Vagina (tissue), 2 donors: ENCODE measurements at regions not wholly inside any gene's neighbourhood (a gene's known extent, or its start where the extent isn't known, plus 50 kb on each side); places are given as distances from the start of the nearest gene placed in this dataset.

Source experiments
- DNase-seq, 2 donors: peaks; one replicate each; pipeline ENCODE4 v3.0.0-alpha.2; 2017; ENCODE audit errors: extremely low spot score in 2 of 2
- H3K27ac ChIP-seq: fragments of 200-600 bp; sonication (generic); one replicate; pipeline ENCODE4 v1.5.1; 2019
- H3K27me3 ChIP-seq: fragments of 200-600 bp; sonication (generic); one replicate; pipeline ENCODE4 v1.5.1; 2019
- H3K36me3 ChIP-seq, 2 donors: fragments of 200-600 bp; sonication (generic); one replicate each; pipeline ENCODE4 v1.5.1; 2017 to 2019
- H3K4me1 ChIP-seq: fragments of 200-600 bp; sonication (generic); one replicate; pipeline ENCODE4 v1.5.1; 2019
- H3K4me3 ChIP-seq, 2 donors: fragments of 200-600 bp; sonication (generic); 1 replicate in 1 of 2; 2 replicates in 1 of 2; pipeline ENCODE4 v1.5.1; 2016 to 2019
- H3K9me3 ChIP-seq: fragments of 200-600 bp; sonication (generic); one replicate; pipeline ENCODE4 v1.5.1; 2019
- POLR2A ChIP-seq, 2 donors: fragments of 450-650 bp; IDR thresholded peaks; one replicate each; pipeline ENCODE4 v1.6.1; 2017; ENCODE audit warnings: antibody characterized with exemption in 2 of 2, mild to moderate bottlenecking in 2 of 2, moderate library complexity in 2 of 2
- POLR2AphosphoS5 ChIP-seq, 2 donors: sonication (generic); formaldehyde crosslinking; IDR thresholded peaks; one replicate each; pipeline ENCODE4 v1.9.0; 2017; ENCODE audit warnings: antibody characterized with exemption in 2 of 2, mild to moderate bottlenecking in 2 of 2, low read depth in 1 of 2; ENCODE audit not compliant: insufficient read depth in 1 of 2
- intact Hi-C: fragments of 100-400 bp; cut with DNase I; formaldehyde crosslinking; loops from one replicate; pipeline ENCODE4 v1.15.1; 2023
- TF ChIP-seq, protein P1 (sequence below), 3 experiments: fragments of 450-650 bp in 2 of 3; fragments of 200-600 bp in 1 of 3; sonication (generic) in 1 of 3; IDR thresholded peaks; one replicate each; pipeline ENCODE4 v1.5.1; 2017 to 2019; ENCODE audit warnings: antibody characterized with exemption in 3 of 3, mild to moderate bottlenecking in 2 of 3, moderate library complexity in 2 of 3

GRCh38 chr6:156416391-156416790, 360.8 kb upstream of the ARID1B start:
- H3K9me3 ChIP-seq, result no peaks in the 10 kb centered on the region
- no peaks in the 10 kb centered on the region for H3K36me3 ChIP-seq
- no peaks in the 10 kb centered on the region for H3K4me1 ChIP-seq
- H3K27ac ChIP-seq, result no peak overlapping the region
- no peak overlapping the region for H3K4me3 ChIP-seq
- no peak for TF ChIP-seq POLR2A (IDR thresholded peaks at IDR 0.05)
- TF ChIP-seq, protein P1, sequence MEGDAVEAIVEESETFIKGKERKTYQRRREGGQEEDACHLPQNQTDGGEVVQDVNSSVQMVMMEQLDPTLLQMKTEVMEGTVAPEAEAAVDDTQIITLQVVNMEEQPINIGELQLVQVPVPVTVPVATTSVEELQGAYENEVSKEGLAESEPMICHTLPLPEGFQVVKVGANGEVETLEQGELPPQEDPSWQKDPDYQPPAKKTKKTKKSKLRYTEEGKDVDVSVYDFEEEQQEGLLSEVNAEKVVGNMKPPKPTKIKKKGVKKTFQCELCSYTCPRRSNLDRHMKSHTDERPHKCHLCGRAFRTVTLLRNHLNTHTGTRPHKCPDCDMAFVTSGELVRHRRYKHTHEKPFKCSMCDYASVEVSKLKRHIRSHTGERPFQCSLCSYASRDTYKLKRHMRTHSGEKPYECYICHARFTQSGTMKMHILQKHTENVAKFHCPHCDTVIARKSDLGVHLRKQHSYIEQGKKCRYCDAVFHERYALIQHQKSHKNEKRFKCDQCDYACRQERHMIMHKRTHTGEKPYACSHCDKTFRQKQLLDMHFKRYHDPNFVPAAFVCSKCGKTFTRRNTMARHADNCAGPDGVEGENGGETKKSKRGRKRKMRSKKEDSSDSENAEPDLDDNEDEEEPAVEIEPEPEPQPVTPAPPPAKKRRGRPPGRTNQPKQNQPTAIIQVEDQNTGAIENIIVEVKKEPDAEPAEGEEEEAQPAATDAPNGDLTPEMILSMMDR (IDR thresholded peaks at IDR 0.05), result no peak
- no peak for TF ChIP-seq POLR2AphosphoS5 (IDR thresholded peaks at IDR 0.05; ENCODE audit: insufficient read depth in 1 of 2, low read depth in 1 of 2)
- H3K27me3 ChIP-seq, result no peaks in the 10 kb centered on the region
- intact Hi-C loops, result no loop called here
- no peak for DNase-seq

DNA sequence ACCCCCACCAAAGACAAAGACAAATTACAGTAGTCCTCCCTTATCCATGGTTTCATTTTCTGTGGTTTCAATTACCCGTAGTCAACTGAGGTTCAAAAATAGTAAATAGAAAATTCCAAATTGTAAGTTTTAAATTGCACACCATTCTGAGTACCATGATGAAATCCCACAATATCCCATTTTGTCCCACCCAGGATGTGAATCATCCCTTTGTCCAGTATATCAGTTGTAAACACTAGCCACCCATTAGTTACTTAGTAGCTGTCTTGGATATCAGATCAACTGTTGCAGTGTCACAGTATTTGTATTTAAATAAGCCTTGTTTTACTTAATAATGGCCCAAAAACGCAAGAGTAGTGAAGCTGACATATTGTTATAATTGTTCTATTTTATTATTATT, 364.0 kb upstream of the ARID1B start:
- intact Hi-C loops, result no loop called here
- Histone ChIP-seq H3K27ac (no peak overlapping the region), H3K4me3 (no peak overlapping the region), H3K36me3 (no peaks in the 10 kb centered on the region), H3K27me3 (no peaks in the 10 kb centered on the region), H3K9me3 (no peaks in the 10 kb centered on the region), H3K4me1 (no peaks in the 10 kb centered on the region)
- TF ChIP-seq POLR2A (IDR thresholded peaks at IDR 0.05) (no peak), POLR2AphosphoS5 (IDR thresholded peaks at IDR 0.05; ENCODE audit: insufficient read depth in 1 of 2, low read depth in 1 of 2) (no peak)
- TF ChIP-seq, protein P1 (IDR thresholded peaks at IDR 0.05), result no peak
- no peak for DNase-seq

DNA sequence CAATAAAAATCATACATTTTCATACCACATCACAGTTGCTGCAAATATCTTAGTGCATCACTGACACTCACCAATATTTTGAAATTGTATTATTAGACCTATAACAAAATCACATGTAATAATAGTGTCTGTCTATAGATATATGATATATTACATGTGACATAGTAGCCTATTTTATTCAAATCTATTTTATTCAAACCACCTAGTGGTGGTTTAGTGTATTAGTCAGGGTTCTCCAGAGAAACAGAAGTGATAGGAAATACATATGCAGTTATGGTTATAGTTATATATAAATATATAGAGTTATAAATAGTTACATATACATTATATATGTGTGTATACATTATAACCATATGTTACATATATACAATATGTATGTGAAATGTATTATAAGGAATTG, 366.5 kb upstream of the ARID1B start:
- H3K4me3 ChIP-seq, result no peak overlapping the region
- no peaks in the 10 kb centered on the region for H3K36me3 ChIP-seq
- DNase-seq, result no peak
- no peaks in the 10 kb centered on the region for H3K4me1 ChIP-seq
- TF ChIP-seq POLR2A (IDR thresholded peaks at IDR 0.05), result no peak
- TF ChIP-seq POLR2AphosphoS5 (IDR thresholded peaks at IDR 0.05; ENCODE audit: insufficient read depth in 1 of 2, low read depth in 1 of 2), result no peak
- TF ChIP-seq, protein P1 (IDR thresholded peaks at IDR 0.05), result no peak
- no peaks in the 10 kb centered on the region for H3K9me3 ChIP-seq
- H3K27ac ChIP-seq, result no peak overlapping the region
- intact Hi-C loops, result no loop called here
- H3K27me3 ChIP-seq, result no peaks in the 10 kb centered on the region

DNA sequence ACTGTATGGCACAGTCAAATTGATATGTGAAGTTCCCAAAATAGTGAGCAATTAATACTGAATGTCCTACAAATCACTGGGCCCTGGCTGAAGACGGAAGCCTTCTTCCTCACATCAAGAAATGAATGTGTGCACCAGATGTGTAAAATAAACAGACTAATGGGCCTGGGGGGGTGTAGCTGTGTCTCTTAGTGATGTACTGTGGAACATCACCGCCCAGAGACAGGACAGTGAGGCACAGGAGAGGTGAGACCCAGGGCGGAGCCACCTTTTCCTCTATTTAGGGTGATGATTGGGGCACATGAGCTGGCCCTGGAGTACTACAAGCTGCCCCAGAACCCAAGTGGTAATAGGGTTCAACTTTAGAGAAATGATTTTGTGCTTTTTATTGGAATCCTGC, 368.5 kb upstream of the ARID1B start:
- DNase-seq, result no peak
- H3K4me1 ChIP-seq, result no peaks in the 10 kb centered on the region
- intact Hi-C loops, result no loop called here
- H3K27me3 ChIP-seq, result no peaks in the 10 kb centered on the region
- no peaks in the 10 kb centered on the region for H3K9me3 ChIP-seq
- no peak for TF ChIP-seq POLR2A (IDR thresholded peaks at IDR 0.05)
- TF ChIP-seq POLR2AphosphoS5 (IDR thresholded peaks at IDR 0.05; ENCODE audit: insufficient read depth in 1 of 2, low read depth in 1 of 2), result no peak
- TF ChIP-seq, protein P1 (IDR thresholded peaks at IDR 0.05), result no peak
- H3K27ac ChIP-seq, result no peak overlapping the region
- no peak overlapping the region for H3K4me3 ChIP-seq
- H3K36me3 ChIP-seq, result no peaks in the 10 kb centered on the region

DNA sequence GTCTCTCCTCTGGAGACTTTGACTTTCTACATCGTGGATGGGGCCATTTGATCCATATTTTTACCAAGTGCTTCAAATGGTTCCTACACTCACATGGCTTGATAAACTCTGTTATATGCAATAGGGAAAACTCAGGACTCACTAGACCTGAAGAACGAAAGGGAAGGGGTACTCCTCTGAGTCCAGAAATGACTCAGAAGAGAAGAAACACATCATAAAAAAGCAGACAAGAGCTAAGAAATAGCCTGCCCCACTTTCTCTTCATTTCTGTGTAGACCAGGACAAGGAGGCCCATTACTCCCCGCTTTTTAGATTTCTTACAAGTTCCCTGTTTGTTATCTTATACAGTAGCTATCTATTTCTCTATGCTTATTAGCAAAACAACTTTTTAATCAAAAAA, 369.8 kb upstream of the ARID1B start:
- TF ChIP-seq POLR2A (IDR thresholded peaks at IDR 0.05), result no peak
- TF ChIP-seq, protein P1 (IDR thresholded peaks at IDR 0.05), result no peak
- TF ChIP-seq POLR2AphosphoS5 (IDR thresholded peaks at IDR 0.05; ENCODE audit: insufficient read depth in 1 of 2, low read depth in 1 of 2), result no peak
- Histone ChIP-seq H3K4me1 (no peaks in the 10 kb centered on the region), H3K27ac (no peak overlapping the region), H3K27me3 (no peaks in the 10 kb centered on the region), H3K9me3 (no peaks in the 10 kb centered on the region), H3K4me3 (no peak overlapping the region), H3K36me3 (no peaks in the 10 kb centered on the region)
- intact Hi-C loops, result no loop called here
- DNase-seq, result no peak
